A549 (cell line): ENCODE measurements at regions not wholly inside any gene's neighbourhood (a gene's known extent, or its start where the extent isn't known, plus 50 kb on each side); places are given as distances from the start of the nearest gene placed in this dataset.

Experiments
- ATAC-seq, 2 experiments: fragments of 200-7000 bp in 1 of 2; fragments of >200 bp in 1 of 2; cut with Nextera tagmentation in 1 of 2; cut with Tn5 transposase in 1 of 2; 3 replicates each; pipeline versions ENCODE4 v1.8.0 to v1.9.1; 2018 to 2020; ENCODE audit warnings: mild to moderate bottlenecking in 1 of 2, moderate library complexity in 1 of 2
- CTCF ChIA-PET: fragments of 300-600 bp; sonication (Branson Sonifier 250); formaldehyde crosslinking; extraction: SDS; loops from one replicate; lab custom pipeline; 2021; ENCODE audit warnings: antibody characterized with exemption, inconsistent platforms; lab: Yijun Ruan, JAX
- POLR2A ChIA-PET: fragments of 350-600 bp; formaldehyde crosslinking; extraction: SDS; loops from one replicate; lab custom pipeline; 2021; ENCODE audit warnings: antibody characterized with exemption, inconsistent platforms; lab: Yijun Ruan, JAX
- DNase-seq, 2 experiments: peaks; one replicate each; pipeline versions ENCODE4 v3.0.0 to v3.0.0-alpha.2; 2011 to 2016; ENCODE audit warnings: low read depth in 1 of 2, low spot score in 1 of 2
- FAIRE-seq: peaks from 2 replicates; lab custom pipeline; 2011; peaks lifted over from hg19 to GRCh38; lab: Jason Lieb, UNC
- H3K27ac ChIP-seq, 2 experiments: fragments of >200 bp; sonication (Bioruptor Twin); formaldehyde crosslinking; 3 replicates each; pipeline ENCODE4 v1.5.1; 2016 to 2017
- H3K4me1 ChIP-seq: fragments of >200 bp; sonication (Bioruptor Twin); formaldehyde crosslinking; 3 replicates; pipeline ENCODE4 v1.6.1; 2016
- H3K4me2 ChIP-seq: fragments of >200 bp; sonication (Bioruptor Twin); formaldehyde crosslinking; 3 replicates; pipeline ENCODE4 v1.6.1; 2016
- H3K4me3 ChIP-seq: fragments of >200 bp; sonication (Bioruptor Twin); formaldehyde crosslinking; 3 replicates; pipeline ENCODE4 v1.5.1; 2016
- H3K9me3 ChIP-seq: fragments of >200 bp; sonication (Bioruptor Twin); formaldehyde crosslinking; 3 replicates; pipeline ENCODE4 v1.6.1; 2016
- BCL3 ChIP-seq: fragments of >200 bp; sonication (Bioruptor Twin); formaldehyde crosslinking; IDR thresholded peaks from 3 replicates; pipeline ENCODE4 v1.6.1; 2016
- BHLHE40 ChIP-seq: IDR thresholded peaks from 2 replicates; pipeline ENCODE4 v1.6.1; 2012; ENCODE audit warnings: low read depth, low read length, inconsistent platforms
- CHD4 ChIP-seq: fragments of 200-600 bp; sonication (generic); IDR thresholded peaks from 2 replicates; pipeline ENCODE4 v1.6.1; 2016; ENCODE audit warnings: antibody characterized with exemption, mild to moderate bottlenecking, borderline replicate concordance
- ESRRA ChIP-seq: fragments of 150-350 bp; IDR thresholded peaks from 2 replicates; pipeline ENCODE4 v1.6.1; 2014; ENCODE audit warnings: mild to moderate bottlenecking, low read length, borderline replicate concordance
- FOSL2 ChIP-seq, 2 experiments: fragments of 450-650 bp in 1 of 2; fragments of >200 bp in 1 of 2; sonication (Bioruptor Twin) in 1 of 2; formaldehyde crosslinking; IDR thresholded peaks; 2 replicates each; pipeline versions ENCODE4 v1.5.0 to v1.6.1; 2016 to 2020; ENCODE audit warnings: mild to moderate bottlenecking in 1 of 2, moderate library complexity in 1 of 2
- GATA3 ChIP-seq: IDR thresholded peaks from 2 replicates; pipeline ENCODE4 v1.6.1; 2012; ENCODE audit warnings: borderline replicate concordance
- HEYL ChIP-seq: fragments of 250-450 bp; sonication (Bioruptor Pico); IDR thresholded peaks from 2 replicates; pipeline ENCODE4 v1.8.0; 2021; ENCODE audit warnings: mild to moderate bottlenecking, moderate library complexity
- HMGXB4 ChIP-seq: fragments of 250-450 bp; sonication (Bioruptor Pico); IDR thresholded peaks from 2 replicates; pipeline ENCODE4 v1.5.0; 2021; ENCODE audit warnings: mild to moderate bottlenecking, moderate library complexity, borderline replicate concordance
- HOXB5 ChIP-seq: fragments of 250-450 bp; sonication (Bioruptor Pico); IDR thresholded peaks from 2 replicates; pipeline ENCODE4 v1.5.0; 2020; ENCODE audit warnings: mild to moderate bottlenecking, moderate library complexity
- JUNB ChIP-seq: fragments of >200 bp; sonication (Bioruptor Twin); formaldehyde crosslinking; IDR thresholded peaks from 2 replicates; pipeline ENCODE4 v1.6.1; 2016
- KDM1A ChIP-seq: fragments of 200-600 bp; sonication (generic); IDR thresholded peaks from 2 replicates; pipeline ENCODE4 v1.6.1; 2016; ENCODE audit warnings: low read depth, mild to moderate bottlenecking
- KDM5A ChIP-seq: fragments of 200-600 bp; sonication (generic); IDR thresholded peaks from 2 replicates; pipeline ENCODE4 v1.6.1; 2016; ENCODE audit warnings: antibody characterized with exemption, mild to moderate bottlenecking
- MYC ChIP-seq: IDR thresholded peaks from 2 replicates; pipeline ENCODE4 v1.6.1; 2012; ENCODE audit warnings: mild to moderate bottlenecking, inconsistent platforms, low read length, improper control_type of control experiment, borderline replicate concordance
- NFE2L2 ChIP-seq: fragments of 150-350 bp; conservative IDR thresholded peaks from 2 replicates; pipeline ENCODE4 v1.6.1; 2014; ENCODE audit warnings: low read length
- NPAS2 ChIP-seq: fragments of 250-450 bp; sonication (Bioruptor Pico); IDR thresholded peaks from 2 replicates; pipeline ENCODE4 v1.8.0; 2022; ENCODE audit warnings: mild to moderate bottlenecking, moderate library complexity, borderline replicate concordance
- NR3C1 ChIP-seq: fragments of >200 bp; sonication (Bioruptor Twin); formaldehyde crosslinking; IDR thresholded peaks from 3 replicates; pipeline ENCODE4 v1.6.1; 2017
- POLR2A ChIP-seq: IDR thresholded peaks from 2 replicates; pipeline ENCODE4 v1.6.1; 2012; ENCODE audit warnings: mild to moderate bottlenecking, low read length
- POLR2AphosphoS2 ChIP-seq: conservative IDR thresholded peaks from 2 replicates; pipeline ENCODE4 v1.6.1; 2012; ENCODE audit warnings: low read length, improper control_type of control experiment, inconsistent platforms
- RARB ChIP-seq: fragments of 250-450 bp; sonication (Bioruptor Pico); IDR thresholded peaks from 2 replicates; pipeline ENCODE4 v1.8.0; 2021; ENCODE audit warnings: mild to moderate bottlenecking, moderate library complexity
- REST ChIP-seq: fragments of 200-600 bp; sonication (generic); IDR thresholded peaks from 2 replicates; pipeline ENCODE4 v1.6.1; 2016; ENCODE audit warnings: antibody characterized with exemption, mild to moderate bottlenecking, moderate library complexity
- RNF2 ChIP-seq: fragments of 200-600 bp; sonication (generic); IDR thresholded peaks from 2 replicates; pipeline ENCODE4 v1.6.1; 2016; ENCODE audit warnings: low read depth, mild to moderate bottlenecking, antibody characterized with exemption, moderate library complexity, borderline replicate concordance
- ZFP36 ChIP-seq: fragments of 450-650 bp; IDR thresholded peaks from 2 replicates; pipeline ENCODE4 v1.6.1; 2014; ENCODE audit warnings: borderline replicate concordance; ENCODE audit not compliant: partially characterized antibody
- ZNF302 ChIP-seq: fragments of 250-450 bp; sonication (Bioruptor Pico); IDR thresholded peaks from 2 replicates; pipeline ENCODE4 v1.9.0; 2021; ENCODE audit warnings: inconsistent platforms, mild to moderate bottlenecking, moderate library complexity
- WGBS: methylation state at CpG from one replicate; pipeline ENCODE4 v1.1.6; 2017; ENCODE audit errors: missing lambda C conversion rate; 5-methylcytosine and 5-hydroxymethylcytosine counted together
- TF ChIP-seq, protein P1 (sequence below): fragments of 250-450 bp; sonication (Bioruptor Pico); IDR thresholded peaks from 2 replicates; pipeline ENCODE4 v1.5.0; 2020; ENCODE audit warnings: low read depth, mild to moderate bottlenecking, moderate library complexity
- TF ChIP-seq, protein P2 (sequence below): fragments of >200 bp; sonication (Bioruptor Twin); formaldehyde crosslinking; IDR thresholded peaks from 2 replicates; pipeline ENCODE4 v1.6.1; 2016

- ATAC-seq (no peak), DNase-seq (no peak), FAIRE-seq (no peak)
- POLR2A ChIA-PET = no interaction called here
- CTCF ChIA-PET = no interaction called here
- Histone ChIP-seq H3K9me3 (no peaks in the 10 kb centered on the region), H3K27ac (no peak overlapping the region), H3K4me2 (no peak overlapping the region), H3K4me3 (no peak overlapping the region), H3K4me1 (no peaks in the 10 kb centered on the region)
- TF ChIP-seq NPAS2 (no peak), CHD4 (no peak), RARB (CRISPR knock-in tag) (no peak), POLR2A (no peak), HMGXB4 (CRISPR knock-in tag) (no peak), ZFP36 (no peak), KDM5A (no peak), FOSL2 (IDR thresholded peaks at IDR 0.05) (no peak), FOSL2 (CRISPR knock-in tag; IDR thresholded peaks at IDR 0.05) (no peak), BHLHE40 (no peak), NFE2L2 (no peak), GATA3 (no peak), REST (no peak), POLR2AphosphoS2 (no peak), BCL3 (no peak), HOXB5 (no peak), RNF2 (no peak), JUNB (no peak), KDM1A (no peak)
- TF ChIP-seq, protein P1, sequence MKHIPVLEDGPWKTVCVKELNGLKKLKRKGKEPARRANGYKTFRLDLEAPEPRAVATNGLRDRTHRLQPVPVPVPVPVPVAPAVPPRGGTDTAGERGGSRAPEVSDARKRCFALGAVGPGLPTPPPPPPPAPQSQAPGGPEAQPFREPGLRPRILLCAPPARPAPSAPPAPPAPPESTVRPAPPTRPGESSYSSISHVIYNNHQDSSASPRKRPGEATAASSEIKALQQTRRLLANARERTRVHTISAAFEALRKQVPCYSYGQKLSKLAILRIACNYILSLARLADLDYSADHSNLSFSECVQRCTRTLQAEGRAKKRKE = no peak
- 2% methylated on average over 2 of the region's 2 CpGs for WGBS
These were observed 203.6 kb upstream of the GRIK3 start for GRCh38 chr1:37237948-37238347.

DNA sequence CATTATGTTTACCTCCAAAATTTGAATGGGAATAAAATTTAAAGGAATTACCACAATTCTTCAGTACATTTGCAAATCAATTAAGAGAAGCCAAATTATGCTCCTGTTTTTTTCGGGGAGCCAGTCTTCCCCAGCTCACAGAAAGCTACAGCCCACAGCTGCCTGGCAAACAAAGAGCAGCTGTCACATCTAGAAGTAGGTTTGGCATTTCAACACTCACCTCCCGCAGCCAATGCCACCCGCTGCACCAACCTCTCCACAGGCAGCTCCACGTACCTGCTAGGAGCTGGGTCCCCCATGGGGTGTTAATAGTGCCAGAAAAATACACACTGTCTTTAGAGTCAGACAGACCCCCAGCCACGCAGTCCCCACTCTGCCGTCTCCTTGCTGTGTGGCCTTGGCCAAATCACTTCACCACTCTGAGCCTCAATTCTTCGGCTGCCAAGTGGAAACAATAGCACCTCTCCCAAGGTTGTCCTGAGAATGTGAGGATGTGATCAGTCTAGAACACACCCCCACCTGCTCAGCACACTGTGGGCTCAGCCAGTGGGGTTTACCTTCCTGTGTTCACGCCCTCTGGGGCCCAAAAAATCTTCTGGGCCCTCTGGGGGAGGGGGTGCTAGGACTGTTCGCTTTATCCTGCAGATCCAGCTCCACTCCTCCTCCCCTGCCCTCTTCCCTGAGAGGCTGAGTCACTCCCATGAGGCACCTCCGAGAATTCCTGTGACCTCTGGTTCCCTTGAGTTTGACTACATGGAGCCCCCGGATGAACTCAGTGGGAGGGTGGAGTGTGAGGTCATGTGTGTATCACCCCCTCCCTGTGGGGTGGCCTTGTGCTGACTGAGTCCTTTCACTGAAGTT, 204.3 kb upstream of the GRIK3 start:
- ChIA-PET CTCF (no interaction called here), POLR2A (no interaction called here)
- 17% methylated on average over 9 of the region's 11 CpGs for WGBS
- Histone ChIP-seq H3K4me1 (no peaks in the 10 kb centered on the region), H3K4me2 (no peak overlapping the region), H3K4me3 (no peak overlapping the region), H3K27ac (no peak overlapping the region), H3K9me3 (no peaks in the 10 kb centered on the region)
- no peak for ATAC-seq
- FAIRE-seq = no peak
- no peak for DNase-seq
- TF ChIP-seq GATA3 (no peak), FOSL2 (IDR thresholded peaks at IDR 0.05) (no peak), FOSL2 (CRISPR knock-in tag; IDR thresholded peaks at IDR 0.05) (no peak), NR3C1 (no peak), BCL3 (no peak), HEYL (CRISPR knock-in tag) (no peak), HMGXB4 (CRISPR knock-in tag) (no peak), ZNF302 (no peak), ESRRA (no peak), MYC (no peak)
- TF ChIP-seq, protein P2, sequence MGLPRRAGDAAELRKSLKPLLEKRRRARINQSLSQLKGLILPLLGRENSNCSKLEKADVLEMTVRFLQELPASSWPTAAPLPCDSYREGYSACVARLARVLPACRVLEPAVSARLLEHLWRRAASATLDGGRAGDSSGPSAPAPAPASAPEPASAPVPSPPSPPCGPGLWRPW = no peak
